ENCODE measurements at regions not wholly inside any gene's neighbourhood (a gene's known extent, or its start where the extent isn't known, plus 50 kb on each side); places are given as distances from the start of the nearest gene placed in this dataset.

- DNase-seq (ENCODE audit: low read depth) = no peak
- TF ChIP-seq, protein P1, sequence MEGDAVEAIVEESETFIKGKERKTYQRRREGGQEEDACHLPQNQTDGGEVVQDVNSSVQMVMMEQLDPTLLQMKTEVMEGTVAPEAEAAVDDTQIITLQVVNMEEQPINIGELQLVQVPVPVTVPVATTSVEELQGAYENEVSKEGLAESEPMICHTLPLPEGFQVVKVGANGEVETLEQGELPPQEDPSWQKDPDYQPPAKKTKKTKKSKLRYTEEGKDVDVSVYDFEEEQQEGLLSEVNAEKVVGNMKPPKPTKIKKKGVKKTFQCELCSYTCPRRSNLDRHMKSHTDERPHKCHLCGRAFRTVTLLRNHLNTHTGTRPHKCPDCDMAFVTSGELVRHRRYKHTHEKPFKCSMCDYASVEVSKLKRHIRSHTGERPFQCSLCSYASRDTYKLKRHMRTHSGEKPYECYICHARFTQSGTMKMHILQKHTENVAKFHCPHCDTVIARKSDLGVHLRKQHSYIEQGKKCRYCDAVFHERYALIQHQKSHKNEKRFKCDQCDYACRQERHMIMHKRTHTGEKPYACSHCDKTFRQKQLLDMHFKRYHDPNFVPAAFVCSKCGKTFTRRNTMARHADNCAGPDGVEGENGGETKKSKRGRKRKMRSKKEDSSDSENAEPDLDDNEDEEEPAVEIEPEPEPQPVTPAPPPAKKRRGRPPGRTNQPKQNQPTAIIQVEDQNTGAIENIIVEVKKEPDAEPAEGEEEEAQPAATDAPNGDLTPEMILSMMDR (conservative IDR thresholded peaks at IDR 0.05; ENCODE audit: control insufficient read depth, insufficient read depth, low read depth, low read length) = no peak
- H3K4me3 ChIP-seq (ENCODE audit: control insufficient read depth, low read depth, low read length) = no peak overlapping the region
Measured at GRCh38 chr7:27315066-27315465, 72.5 kb downstream of the EVX1 start.

DNA sequence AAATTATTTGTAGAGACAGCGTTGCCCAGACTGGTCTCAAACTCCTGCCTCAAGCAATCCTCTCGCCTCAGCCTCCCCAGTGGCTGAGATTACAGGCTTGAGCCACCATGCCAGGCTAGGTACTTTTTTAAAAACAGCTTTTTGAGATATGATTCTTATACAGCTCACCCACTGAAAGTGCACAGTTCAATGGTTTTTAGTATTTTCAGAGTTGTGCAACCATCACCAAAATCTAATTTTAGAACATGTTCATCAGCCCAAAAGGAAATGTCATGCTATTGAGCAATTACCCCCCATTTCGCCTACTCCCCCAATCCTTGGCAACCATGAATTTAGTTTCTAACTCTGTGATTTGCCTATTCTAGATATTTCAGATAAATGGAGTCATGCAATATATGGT lies 73.7 kb downstream of the EVX1 start:
- TF ChIP-seq, protein P1 (conservative IDR thresholded peaks at IDR 0.05; ENCODE audit: control insufficient read depth, insufficient read depth, low read depth, low read length) = no peak
- DNase-seq (ENCODE audit: low read depth) = peak; percentile 64
- H3K4me3 ChIP-seq (ENCODE audit: control insufficient read depth, low read depth, low read length) = no peak overlapping the region

DNA sequence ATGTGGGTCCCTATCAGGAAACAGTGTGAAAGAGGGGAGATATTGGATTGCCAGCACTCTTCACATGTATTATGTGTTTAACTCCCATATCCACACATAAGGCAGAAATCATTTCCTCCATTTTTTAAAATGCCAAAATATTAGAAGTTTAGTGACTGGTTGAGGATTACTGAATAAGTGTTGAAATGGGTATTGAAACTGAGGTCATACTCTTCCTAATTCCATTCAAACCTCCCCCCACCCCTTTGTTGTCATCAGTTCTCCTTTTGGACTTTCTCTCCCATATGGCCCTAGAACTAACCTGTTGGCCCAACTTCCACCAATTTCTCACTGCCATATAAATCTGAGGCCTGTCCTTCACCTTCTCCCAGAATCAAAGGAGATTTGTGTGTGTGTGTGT lies 81.6 kb downstream of the EVX1 start:
- TF ChIP-seq, protein P1 (conservative IDR thresholded peaks at IDR 0.05; ENCODE audit: control insufficient read depth, insufficient read depth, low read depth, low read length) = no peak
- no peak overlapping the region for H3K4me3 ChIP-seq (ENCODE audit: control insufficient read depth, low read depth, low read length)
- DNase-seq (ENCODE audit: low read depth) = no peak

GRCh38 chr7:27329909-27330308 lies 87.3 kb downstream of the EVX1 start:
- DNase-seq (ENCODE audit: low read depth) = peak; percentile 7
- TF ChIP-seq, protein P1 (conservative IDR thresholded peaks at IDR 0.05; ENCODE audit: control insufficient read depth, insufficient read depth, low read depth, low read length) = peak; percentile 29
- no peak overlapping the region for H3K4me3 ChIP-seq (ENCODE audit: control insufficient read depth, low read depth, low read length)

DNA sequence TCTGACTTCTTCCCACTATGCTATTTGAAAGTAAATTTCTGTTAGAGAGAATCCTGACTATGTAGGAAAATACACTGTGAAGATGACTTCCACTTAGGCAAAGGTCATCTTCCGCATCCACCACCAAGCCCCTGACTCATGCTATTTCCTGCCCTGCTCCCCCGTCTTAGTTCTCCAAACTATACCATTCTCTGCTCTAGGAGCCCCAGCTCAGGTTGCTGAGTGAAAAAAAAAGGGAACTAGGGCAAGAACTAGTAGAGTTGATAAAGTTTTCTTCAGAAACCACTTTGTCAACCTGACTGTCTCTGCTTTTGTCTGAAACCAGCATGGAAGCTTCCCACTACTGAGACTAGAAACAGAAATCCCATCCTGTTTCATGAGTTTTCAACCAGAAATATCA lies 96.9 kb downstream of the EVX1 start:
- peak; percentile 3 for DNase-seq (ENCODE audit: low read depth)
- TF ChIP-seq, protein P1 (conservative IDR thresholded peaks at IDR 0.05; ENCODE audit: control insufficient read depth, insufficient read depth, low read depth, low read length) = no peak
- no peak overlapping the region for H3K4me3 ChIP-seq (ENCODE audit: control insufficient read depth, low read depth, low read length)

DNA sequence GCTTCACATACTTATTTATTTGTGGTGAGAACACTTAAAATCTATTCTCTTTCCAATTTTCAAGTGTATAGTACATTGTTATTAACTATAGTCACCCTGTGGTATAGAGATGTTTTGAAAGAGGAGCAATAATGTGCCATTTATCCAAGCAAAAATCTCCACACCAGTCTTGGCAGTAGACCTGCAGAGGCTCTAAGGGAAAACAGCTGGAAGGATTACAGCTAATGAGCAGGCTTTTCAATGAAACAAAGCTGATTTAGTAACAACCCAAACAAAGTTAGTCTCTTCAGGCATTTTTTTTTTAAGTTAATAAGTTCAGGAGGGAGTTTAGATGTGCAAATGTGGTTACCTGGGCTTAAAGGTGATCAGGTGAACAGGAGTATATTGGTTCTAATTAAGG lies 101.9 kb downstream of the EVX1 start:
- H3K4me3 ChIP-seq (ENCODE audit: control insufficient read depth, low read depth, low read length) = no peak overlapping the region
- peak; percentile 4 for DNase-seq (ENCODE audit: low read depth)
- TF ChIP-seq, protein P1 (conservative IDR thresholded peaks at IDR 0.05; ENCODE audit: control insufficient read depth, insufficient read depth, low read depth, low read length) = no peak

Measured in fibroblast of mammary gland (primary cell).